Natural killer cell (primary cell): ENCODE measurements at regions not wholly inside any gene's neighbourhood (a gene's known extent, or its start where the extent isn't known, plus 50 kb on each side); places are given as distances from the start of the nearest gene placed in this dataset.

Experiments
- ATAC-seq, 3 donors: fragments of 150-1000 bp in 2 of 3; fragments of 200-7000 bp in 1 of 3; cut with Tn5 transposase; 1 replicate in 1 of 3; 2 replicates in 2 of 3; pipeline ENCODE4 v1.10.0; 2021; ENCODE audit warnings: mild to moderate bottlenecking in 2 of 3, moderate library complexity in 2 of 3
- DNase-seq, 2 donors: peaks; one replicate each; pipeline versions ENCODE4 v3.0.0 to v3.0.0-alpha.2; 2013 to 2021; ENCODE audit warnings: mixed read lengths in 1 of 2
- H3K27ac ChIP-seq: one replicate; pipeline ENCODE4 v1.5.1; 2013; ENCODE audit warnings: mild to moderate bottlenecking, low read length
- H3K27me3 ChIP-seq: one replicate; pipeline ENCODE4 v1.6.1; 2013; ENCODE audit warnings: low read length; ENCODE audit not compliant: control insufficient read depth, insufficient read depth
- H3K36me3 ChIP-seq: one replicate; pipeline ENCODE4 v1.6.1; 2013; ENCODE audit warnings: low read length; ENCODE audit not compliant: control insufficient read depth, insufficient read depth
- H3K4me1 ChIP-seq: one replicate; pipeline ENCODE4 v1.6.1; 2013; ENCODE audit warnings: low read length; ENCODE audit not compliant: control insufficient read depth, insufficient read depth
- H3K4me3 ChIP-seq: one replicate; pipeline ENCODE4 v1.5.1; 2013; ENCODE audit warnings: low read length
- H3K9me3 ChIP-seq: one replicate; pipeline ENCODE4 v1.6.1; 2013; ENCODE audit warnings: low read length; ENCODE audit not compliant: control insufficient read depth, insufficient read depth
- H3K27ac Mint-ChIP-seq, 2 donors: one replicate each; pipeline ENCODE4 v1.8.0; 2022; ENCODE audit warnings: mild to moderate bottlenecking in 2 of 2, mixed read lengths in 2 of 2, moderate library complexity in 1 of 2
- H3K27me3 Mint-ChIP-seq, 2 donors: one replicate each; pipeline ENCODE4 v1.8.0; 2022; ENCODE audit warnings: low read depth in 2 of 2, mixed read lengths in 2 of 2
- H3K36me3 Mint-ChIP-seq: one replicate; pipeline ENCODE4 v1.8.0; 2022; ENCODE audit warnings: mixed read lengths
- H3K4me1 Mint-ChIP-seq, 2 donors: one replicate each; pipeline ENCODE4 v1.8.0; 2022; ENCODE audit warnings: mixed read lengths in 2 of 2
- H3K4me3 Mint-ChIP-seq: one replicate; pipeline ENCODE4 v1.8.0; 2022; ENCODE audit warnings: mild to moderate bottlenecking, moderate library complexity, mixed read lengths
- H3K9me3 Mint-ChIP-seq, 2 donors: one replicate each; pipeline ENCODE4 v1.8.0; 2022; ENCODE audit warnings: mixed read lengths in 2 of 2
- WGBS: methylation state at CpG from one replicate; pipeline ENCODE4 v1.1.7; 2013; ENCODE audit warnings: missing lambda C conversion rate; ENCODE audit not compliant: insufficient coverage; 5-methylcytosine and 5-hydroxymethylcytosine counted together
- intact Hi-C: fragments of 100-400 bp; cut with micrococcal nuclease; formaldehyde crosslinking; loops from one replicate; pipeline ENCODE4 v1.14.2; 2022
- TF ChIP-seq, protein P1 (sequence below): fragments of 200-600 bp; IDR thresholded peaks from one replicate; pipeline ENCODE4 v1.8.0; 2022; ENCODE audit warnings: antibody characterized with exemption

DNA sequence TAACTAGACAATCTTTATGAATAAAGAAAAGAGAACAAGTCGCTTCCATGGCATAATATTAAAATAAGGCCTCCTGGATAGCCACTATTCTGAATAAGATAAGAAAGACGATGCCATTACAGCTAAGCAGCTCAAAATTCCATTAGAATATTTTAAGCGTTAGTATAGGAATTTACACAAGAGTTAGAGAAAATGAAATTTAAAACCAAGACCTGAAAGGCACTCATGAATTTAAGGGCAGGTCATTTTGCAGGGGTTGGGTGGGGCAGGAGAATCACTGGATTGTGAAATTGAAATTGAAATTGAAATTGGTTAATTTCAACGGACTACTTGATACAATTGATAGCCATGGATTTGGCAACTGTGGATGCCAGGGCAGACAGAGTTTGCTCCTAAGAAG, 91.8 kb upstream of the GOLGA8J start:
- no peaks in the 10 kb centered on the region for H3K36me3 ChIP-seq
- H3K27ac Mint-ChIP-seq = no peak overlapping the region
- no peaks in the 10 kb centered on the region for H3K4me1 ChIP-seq
- no peaks in the 10 kb centered on the region for H3K9me3 ChIP-seq
- no peak overlapping the region for H3K4me3 ChIP-seq
- peaks cover 16 to 61% of the 10 kb centered on the region in 2 donors for H3K27me3 Mint-ChIP-seq
- H3K4me3 Mint-ChIP-seq = no peak overlapping the region
- intact Hi-C loops = no loop called here
- no peaks in the 10 kb centered on the region for H3K36me3 Mint-ChIP-seq
- no peak overlapping the region for H3K27ac ChIP-seq
- WGBS = 77% methylated on average over 4 of the region's 4 CpGs
- no peak for ATAC-seq
- no peak for DNase-seq
- no peaks in the 10 kb centered on the region for H3K4me1 Mint-ChIP-seq
- no peaks in the 10 kb centered on the region for H3K9me3 Mint-ChIP-seq
- no peaks in the 10 kb centered on the region for H3K27me3 ChIP-seq
- TF ChIP-seq, protein P1, sequence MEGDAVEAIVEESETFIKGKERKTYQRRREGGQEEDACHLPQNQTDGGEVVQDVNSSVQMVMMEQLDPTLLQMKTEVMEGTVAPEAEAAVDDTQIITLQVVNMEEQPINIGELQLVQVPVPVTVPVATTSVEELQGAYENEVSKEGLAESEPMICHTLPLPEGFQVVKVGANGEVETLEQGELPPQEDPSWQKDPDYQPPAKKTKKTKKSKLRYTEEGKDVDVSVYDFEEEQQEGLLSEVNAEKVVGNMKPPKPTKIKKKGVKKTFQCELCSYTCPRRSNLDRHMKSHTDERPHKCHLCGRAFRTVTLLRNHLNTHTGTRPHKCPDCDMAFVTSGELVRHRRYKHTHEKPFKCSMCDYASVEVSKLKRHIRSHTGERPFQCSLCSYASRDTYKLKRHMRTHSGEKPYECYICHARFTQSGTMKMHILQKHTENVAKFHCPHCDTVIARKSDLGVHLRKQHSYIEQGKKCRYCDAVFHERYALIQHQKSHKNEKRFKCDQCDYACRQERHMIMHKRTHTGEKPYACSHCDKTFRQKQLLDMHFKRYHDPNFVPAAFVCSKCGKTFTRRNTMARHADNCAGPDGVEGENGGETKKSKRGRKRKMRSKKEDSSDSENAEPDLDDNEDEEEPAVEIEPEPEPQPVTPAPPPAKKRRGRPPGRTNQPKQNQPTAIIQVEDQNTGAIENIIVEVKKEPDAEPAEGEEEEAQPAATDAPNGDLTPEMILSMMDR = no peak

GRCh38 chr15:29990035-29990434, 92.7 kb upstream of the GOLGA8J start:
- Mint-ChIP-seq H3K36me3 (no peaks in the 10 kb centered on the region), H3K4me3 (no peak overlapping the region), H3K27ac (no peak overlapping the region), H3K4me1 (no peaks in the 10 kb centered on the region), H3K27me3 (peaks cover 11 to 60% of the 10 kb centered on the region in 2 donors), H3K9me3 (no peaks in the 10 kb centered on the region)
- DNase-seq = no peak
- WGBS = 60% methylated on average over 2 of the region's 2 CpGs
- no peaks in the 10 kb centered on the region for H3K27me3 ChIP-seq
- H3K27ac ChIP-seq = no peak overlapping the region
- no peaks in the 10 kb centered on the region for H3K36me3 ChIP-seq
- no peak for ATAC-seq
- intact Hi-C loops = no loop called here
- no peaks in the 10 kb centered on the region for H3K4me1 ChIP-seq
- TF ChIP-seq, protein P1 = no peak
- no peaks in the 10 kb centered on the region for H3K9me3 ChIP-seq
- H3K4me3 ChIP-seq = no peak overlapping the region

DNA sequence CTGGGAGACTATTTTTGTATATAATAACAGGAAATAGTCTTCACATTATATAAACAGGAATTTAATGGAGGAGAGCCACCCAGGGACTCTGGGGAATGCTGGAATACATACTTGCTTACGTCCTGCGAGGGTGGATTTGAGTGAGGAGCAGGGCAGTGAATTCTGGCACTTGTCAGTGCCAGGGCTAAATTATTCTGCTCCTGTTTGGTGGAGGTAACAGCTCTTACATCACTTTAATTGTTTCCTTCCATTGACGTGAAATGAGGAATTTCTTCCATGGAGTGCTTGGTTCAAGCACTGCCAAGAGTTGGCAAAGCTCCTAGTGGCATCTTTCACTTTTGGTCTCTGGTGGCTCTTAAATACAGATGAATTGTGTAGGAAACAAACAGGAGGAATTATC, 94.1 kb upstream of the GOLGA8J start:
- H3K4me3 ChIP-seq = no peak overlapping the region
- no peaks in the 10 kb centered on the region for H3K9me3 Mint-ChIP-seq
- H3K27me3 Mint-ChIP-seq = peaks cover 9 to 48% of the 10 kb centered on the region in 2 donors
- H3K36me3 Mint-ChIP-seq = no peaks in the 10 kb centered on the region
- no peaks in the 10 kb centered on the region for H3K4me1 ChIP-seq
- no peaks in the 10 kb centered on the region for H3K36me3 ChIP-seq
- no peak for ATAC-seq
- H3K4me1 Mint-ChIP-seq = no peaks in the 10 kb centered on the region
- intact Hi-C loops = no loop called here
- TF ChIP-seq, protein P1 = no peak
- no peaks in the 10 kb centered on the region for H3K27me3 ChIP-seq
- no peaks in the 10 kb centered on the region for H3K9me3 ChIP-seq
- H3K4me3 Mint-ChIP-seq = no peak overlapping the region
- 68% methylated on average over 3 of the region's 3 CpGs for WGBS
- H3K27ac ChIP-seq = no peak overlapping the region
- no peak for DNase-seq
- no peak overlapping the region for H3K27ac Mint-ChIP-seq

- peaks cover 8 to 45% of the 10 kb centered on the region in 2 donors for H3K27me3 Mint-ChIP-seq
- H3K36me3 Mint-ChIP-seq = no peaks in the 10 kb centered on the region
- Histone ChIP-seq H3K4me1 (no peaks in the 10 kb centered on the region), H3K4me3 (no peak overlapping the region), H3K36me3 (no peaks in the 10 kb centered on the region), H3K9me3 (no peaks in the 10 kb centered on the region), H3K27me3 (no peaks in the 10 kb centered on the region), H3K27ac (no peak overlapping the region)
- TF ChIP-seq, protein P1 = no peak
- no peak overlapping the region for H3K4me3 Mint-ChIP-seq
- no peaks in the 10 kb centered on the region for H3K9me3 Mint-ChIP-seq
- no peaks in the 10 kb centered on the region for H3K4me1 Mint-ChIP-seq
- DNase-seq = no peak
- H3K27ac Mint-ChIP-seq = no peak overlapping the region
- intact Hi-C loops = no loop called here
- 94% methylated on average over 2 of the region's 2 CpGs for WGBS
- ATAC-seq = no peak
Observed at GRCh38 chr15:29986946-29987345, 95.8 kb upstream of the GOLGA8J start.
